Parathyroid adenoma (tissue), 2 donors: ENCODE measurements at regions not wholly inside any gene's neighbourhood (a gene's known extent, or its start where the extent isn't known, plus 50 kb on each side); places are given as distances from the start of the nearest gene placed in this dataset.

Source experiments
- H2AFZ ChIP-seq: fragments of 300-600 bp; sonication (generic); one replicate; pipeline ENCODE4 v1.7.0; 2017; ENCODE audit warnings: antibody characterized with exemption, mild to moderate bottlenecking
- H3K27ac ChIP-seq: fragments of 300-600 bp; sonication (generic); one replicate; pipeline ENCODE4 v1.7.0; 2017
- H3K27me3 ChIP-seq: fragments of 300-600 bp; sonication (generic); one replicate; pipeline ENCODE4 v1.7.0; 2017; ENCODE audit warnings: low read length; ENCODE audit not compliant: control insufficient read depth, insufficient read depth
- H3K36me3 ChIP-seq: fragments of 300-600 bp; sonication (generic); one replicate; pipeline ENCODE4 v1.7.0; 2017; ENCODE audit warnings: low read length; ENCODE audit not compliant: control insufficient read depth, insufficient read depth
- H3K4me1 ChIP-seq: fragments of 300-600 bp; sonication (generic); one replicate; pipeline ENCODE4 v1.7.0; 2017; ENCODE audit warnings: control low read depth
- H3K4me2 ChIP-seq: fragments of 300-600 bp; sonication (generic); one replicate; pipeline ENCODE4 v1.7.0; 2017; ENCODE audit warnings: low read length
- H3K4me3 ChIP-seq: fragments of 300-600 bp; sonication (generic); one replicate; pipeline ENCODE4 v1.7.0; 2017; ENCODE audit warnings: low read depth, low read length
- H3K79me2 ChIP-seq: fragments of 300-600 bp; sonication (generic); one replicate; pipeline ENCODE4 v1.7.0; 2017; ENCODE audit warnings: control low read depth
- H3K9ac ChIP-seq: fragments of 300-600 bp; sonication (generic); one replicate; pipeline ENCODE4 v1.7.0; 2017; ENCODE audit warnings: mild to moderate bottlenecking
- H3K9me3 ChIP-seq: fragments of 300-600 bp; sonication (generic); one replicate; pipeline ENCODE4 v1.7.0; 2017; ENCODE audit warnings: low read length; ENCODE audit not compliant: control insufficient read depth
- CTCF ChIP-seq: fragments of 300-600 bp; sonication (generic); IDR thresholded peaks from one replicate; pipeline ENCODE4 v1.7.0; 2017; ENCODE audit warnings: antibody characterized with exemption, mild to moderate bottlenecking
- donor health status: primary hyperparathyroidism.

DNA sequence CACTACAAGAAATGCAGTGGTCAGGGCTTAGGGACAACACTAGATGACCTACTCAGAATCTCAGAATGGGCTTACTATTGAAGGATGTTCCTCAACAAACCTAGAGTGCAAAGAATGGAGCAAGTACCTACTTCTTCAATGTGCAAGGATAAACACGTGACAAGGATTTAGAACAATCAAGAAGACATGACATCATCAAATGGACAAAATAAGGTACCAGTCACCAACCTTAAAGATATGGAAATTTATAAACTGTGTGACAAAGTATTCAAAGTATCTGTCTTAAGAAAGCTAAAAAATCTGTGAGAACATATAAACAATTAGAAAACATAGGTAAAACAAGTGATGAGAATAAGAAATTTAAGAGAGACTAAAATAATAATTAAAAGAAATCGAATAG lies 656.1 kb downstream of the ZWINT start:
- no peak overlapping the region for H3K9ac ChIP-seq
- no peaks in the 10 kb centered on the region for H3K27me3 ChIP-seq
- no peak overlapping the region for H3K4me2 ChIP-seq
- no peaks in the 10 kb centered on the region for H3K36me3 ChIP-seq
- H3K9me3 ChIP-seq = no peaks in the 10 kb centered on the region
- H2AFZ ChIP-seq = no peak overlapping the region
- no peak overlapping the region for H3K4me3 ChIP-seq
- no peak for TF ChIP-seq CTCF
- H3K4me1 ChIP-seq = no peaks in the 10 kb centered on the region
- no peaks in the 10 kb centered on the region for H3K79me2 ChIP-seq
- H3K27ac ChIP-seq = no peak overlapping the region

- H3K27me3 ChIP-seq = no peaks in the 10 kb centered on the region
- H3K4me2 ChIP-seq = no peak overlapping the region
- H3K9ac ChIP-seq = no peak overlapping the region
- H3K4me1 ChIP-seq = no peaks in the 10 kb centered on the region
- no peak overlapping the region for H2AFZ ChIP-seq
- H3K27ac ChIP-seq = no peak overlapping the region
- no peaks in the 10 kb centered on the region for H3K79me2 ChIP-seq
- no peak overlapping the region for H3K4me3 ChIP-seq
- no peaks in the 10 kb centered on the region for H3K9me3 ChIP-seq
- TF ChIP-seq CTCF = no peak
- H3K36me3 ChIP-seq = no peaks in the 10 kb centered on the region
These were observed 692.6 kb downstream of the ZWINT start for GRCh38 chr10:55668326-55668922.

- H3K4me1 ChIP-seq = no peaks in the 10 kb centered on the region
- H3K27ac ChIP-seq = no peak overlapping the region
- no peaks in the 10 kb centered on the region for H3K9me3 ChIP-seq
- H3K4me2 ChIP-seq = no peak overlapping the region
- H3K36me3 ChIP-seq = no peaks in the 10 kb centered on the region
- no peaks in the 10 kb centered on the region for H3K27me3 ChIP-seq
- H3K9ac ChIP-seq = no peak overlapping the region
- H2AFZ ChIP-seq = no peak overlapping the region
- no peak for TF ChIP-seq CTCF
- no peaks in the 10 kb centered on the region for H3K79me2 ChIP-seq
- no peak overlapping the region for H3K4me3 ChIP-seq
These were observed 707.5 kb downstream of the ZWINT start for GRCh38 chr10:55653531-55653930.

GRCh38 chr10:55641601-55642000 lies 719.5 kb downstream of the ZWINT start:
- H3K4me2 ChIP-seq = no peak overlapping the region
- no peak overlapping the region for H3K27ac ChIP-seq
- no peaks in the 10 kb centered on the region for H3K36me3 ChIP-seq
- no peaks in the 10 kb centered on the region for H3K9me3 ChIP-seq
- no peaks in the 10 kb centered on the region for H3K4me1 ChIP-seq
- no peak for TF ChIP-seq CTCF
- no peak overlapping the region for H3K9ac ChIP-seq
- H2AFZ ChIP-seq = no peak overlapping the region
- no peaks in the 10 kb centered on the region for H3K79me2 ChIP-seq
- H3K4me3 ChIP-seq = no peak overlapping the region
- no peaks in the 10 kb centered on the region for H3K27me3 ChIP-seq

DNA sequence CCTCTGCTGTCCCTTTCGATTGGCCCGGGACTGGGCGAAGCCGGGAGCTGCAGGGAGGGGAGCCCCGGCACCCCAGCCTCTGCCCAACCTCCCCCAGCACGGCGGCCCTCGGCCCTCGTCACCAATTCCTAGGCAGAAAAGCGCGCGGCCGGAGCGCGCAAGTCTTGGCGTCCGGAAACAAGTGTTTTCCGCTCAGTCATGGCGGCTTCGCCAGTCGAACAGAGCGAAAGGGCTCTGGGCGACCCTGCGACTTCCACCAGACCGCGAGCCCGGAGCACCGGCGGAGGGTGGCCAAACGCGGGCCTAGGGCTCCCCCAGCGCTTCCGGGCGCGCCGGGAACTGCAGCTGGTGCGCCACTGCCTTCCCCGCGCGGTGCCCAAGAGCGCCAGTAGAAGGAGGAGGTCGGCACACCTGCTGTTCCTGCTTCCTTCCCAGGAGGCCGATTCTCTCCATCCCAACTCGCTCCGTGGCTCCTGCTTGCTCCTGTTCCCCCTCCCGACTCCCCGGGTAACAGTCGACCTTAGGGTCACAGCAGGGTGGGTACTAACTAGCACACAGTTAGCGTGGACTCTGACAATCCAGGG lies 729.9 kb downstream of the ZWINT start:
- peak overlapping the region; percentile 69 for H3K4me2 ChIP-seq
- no peaks in the 10 kb centered on the region for H3K27me3 ChIP-seq
- H3K79me2 ChIP-seq = no peaks in the 10 kb centered on the region
- TF ChIP-seq CTCF = peak; percentile 43
- H2AFZ ChIP-seq = peak overlapping the region; percentile 71
- H3K4me1 ChIP-seq = no peaks in the 10 kb centered on the region
- H3K9ac ChIP-seq = no peak overlapping the region
- H3K9me3 ChIP-seq = no peaks in the 10 kb centered on the region
- peak overlapping the region; percentile 65 for H3K4me3 ChIP-seq
- H3K36me3 ChIP-seq = no peaks in the 10 kb centered on the region
- H3K27ac ChIP-seq = no peak overlapping the region
